TTC549 (cell line): ENCODE measurements at regions not wholly inside any gene's neighbourhood (a gene's known extent, or its start where the extent isn't known, plus 50 kb on each side); places are given as distances from the start of the nearest gene placed in this dataset.

Source experiments
- FAIRE-seq: peaks from 2 replicates; lab custom pipeline; 2012; peaks lifted over from hg19 to GRCh38; lab: Jason Lieb, UNC

DNA sequence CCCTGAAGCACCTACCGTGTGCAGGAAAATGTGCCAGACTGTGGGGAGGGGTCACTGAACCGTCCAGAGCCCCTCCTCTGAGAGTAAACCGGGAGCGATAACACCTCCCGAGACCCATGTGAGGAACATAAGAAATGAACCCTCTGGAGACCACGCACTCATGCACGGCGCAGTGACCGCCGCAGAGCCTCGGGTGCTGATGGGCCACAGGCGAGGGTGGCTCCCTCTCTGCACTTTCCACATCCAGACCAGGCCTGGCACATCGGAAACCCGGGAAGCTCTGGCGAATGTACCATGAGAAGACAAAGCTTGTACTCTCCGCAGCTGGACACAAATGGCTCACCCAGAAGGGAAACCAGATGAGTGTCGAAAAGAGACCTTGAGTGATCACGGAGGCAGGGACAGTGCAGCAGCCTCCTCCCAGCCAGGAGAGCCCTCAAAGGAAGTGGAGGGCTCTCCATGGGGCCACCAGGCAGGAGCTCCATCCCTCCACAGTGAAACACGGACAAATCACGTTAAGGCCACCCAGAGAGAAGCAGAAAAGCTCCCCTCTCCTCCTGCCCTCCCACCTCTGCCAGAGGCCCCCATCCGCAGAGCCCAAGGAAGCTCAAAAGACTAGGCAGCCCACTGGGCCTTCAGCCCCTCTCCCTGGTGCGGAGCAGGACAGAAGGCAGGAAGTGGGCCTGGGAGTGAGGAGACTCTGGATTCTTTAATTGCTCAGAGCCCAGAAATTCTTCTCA, 178.1 kb upstream of the PPP2R2D start:
- no peak for FAIRE-seq

DNA sequence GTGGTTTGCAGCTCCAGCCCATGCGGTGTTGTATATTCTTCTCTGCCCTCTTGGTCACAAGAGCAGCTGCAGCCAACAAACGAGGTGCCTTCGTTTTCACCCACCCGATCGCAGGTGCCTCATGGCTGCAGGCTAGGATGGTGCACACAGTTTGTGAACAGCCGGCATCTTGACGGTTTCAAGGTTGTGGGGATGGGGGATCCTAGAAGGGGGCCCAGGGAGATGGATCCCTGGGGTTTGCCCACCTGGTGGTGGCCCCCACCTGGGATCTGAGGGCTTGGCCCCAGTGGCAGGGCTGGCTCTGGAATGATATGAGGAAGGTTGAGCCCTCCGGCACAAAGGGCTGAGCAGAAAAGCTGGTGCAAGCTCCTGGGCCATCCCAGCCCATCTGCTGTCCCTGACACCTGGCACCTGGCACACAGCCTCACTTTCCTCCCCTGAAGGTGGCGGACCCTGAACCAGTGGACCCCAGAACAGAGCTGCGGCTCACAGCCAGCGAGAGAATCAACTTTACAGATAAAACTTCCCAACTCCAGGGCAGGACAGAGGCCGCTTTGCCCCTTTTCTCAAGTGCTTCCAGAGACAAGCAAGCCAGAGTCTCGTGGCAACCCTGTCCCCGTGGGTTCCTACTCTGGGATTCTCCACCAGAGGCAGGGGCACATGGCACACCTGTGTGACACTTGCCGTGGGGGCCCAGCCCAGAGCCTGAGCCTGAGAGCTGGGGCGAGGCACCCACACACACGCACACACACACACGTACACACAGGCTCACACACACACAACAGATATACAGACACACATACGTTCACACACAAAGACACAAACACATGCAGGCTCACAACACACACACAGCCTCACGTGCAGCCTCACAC, 177.3 kb upstream of the PPP2R2D start:
- FAIRE-seq = no peak

- FAIRE-seq = no peak
Observed at GRCh38 chr10:131724169-131724545, 176.7 kb upstream of the PPP2R2D start.

DNA sequence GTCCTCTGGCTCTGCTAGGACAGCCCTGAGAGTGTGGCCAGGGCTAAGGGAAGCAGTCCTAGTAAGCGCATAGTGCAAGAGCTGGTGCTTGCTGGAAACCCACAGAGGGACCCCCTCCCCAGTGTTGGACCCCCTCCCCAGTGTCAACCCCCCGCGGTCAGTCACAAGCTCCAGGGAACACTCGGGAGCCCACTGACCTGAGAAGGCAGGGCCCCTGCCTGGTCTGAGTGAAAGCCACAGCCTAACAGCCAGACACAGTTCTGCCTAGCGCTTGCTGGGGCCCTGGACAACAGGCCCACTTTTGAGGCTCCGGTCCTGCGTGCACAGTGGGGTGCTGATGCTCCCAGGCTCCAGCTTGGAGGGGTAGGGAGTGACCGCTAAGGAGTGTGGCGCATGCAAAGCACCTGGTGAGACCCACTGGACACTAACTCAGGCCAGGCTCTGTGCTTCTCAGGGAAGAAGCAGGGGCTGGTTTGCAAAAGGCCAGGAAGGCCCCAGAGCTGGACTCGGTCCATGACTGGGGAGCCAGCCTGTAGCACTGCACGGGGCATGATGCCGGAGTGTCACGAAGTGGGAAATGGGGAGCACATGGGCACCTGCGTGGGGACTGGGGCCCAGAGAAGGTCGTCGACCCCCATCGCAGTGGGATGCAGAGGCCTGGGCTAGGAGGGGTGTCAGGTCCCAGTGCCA, 175.8 kb upstream of the PPP2R2D start:
- FAIRE-seq = no peak

- no peak for FAIRE-seq
Observed at GRCh38 chr10:131725581-131726069, 175.2 kb upstream of the PPP2R2D start.

DNA sequence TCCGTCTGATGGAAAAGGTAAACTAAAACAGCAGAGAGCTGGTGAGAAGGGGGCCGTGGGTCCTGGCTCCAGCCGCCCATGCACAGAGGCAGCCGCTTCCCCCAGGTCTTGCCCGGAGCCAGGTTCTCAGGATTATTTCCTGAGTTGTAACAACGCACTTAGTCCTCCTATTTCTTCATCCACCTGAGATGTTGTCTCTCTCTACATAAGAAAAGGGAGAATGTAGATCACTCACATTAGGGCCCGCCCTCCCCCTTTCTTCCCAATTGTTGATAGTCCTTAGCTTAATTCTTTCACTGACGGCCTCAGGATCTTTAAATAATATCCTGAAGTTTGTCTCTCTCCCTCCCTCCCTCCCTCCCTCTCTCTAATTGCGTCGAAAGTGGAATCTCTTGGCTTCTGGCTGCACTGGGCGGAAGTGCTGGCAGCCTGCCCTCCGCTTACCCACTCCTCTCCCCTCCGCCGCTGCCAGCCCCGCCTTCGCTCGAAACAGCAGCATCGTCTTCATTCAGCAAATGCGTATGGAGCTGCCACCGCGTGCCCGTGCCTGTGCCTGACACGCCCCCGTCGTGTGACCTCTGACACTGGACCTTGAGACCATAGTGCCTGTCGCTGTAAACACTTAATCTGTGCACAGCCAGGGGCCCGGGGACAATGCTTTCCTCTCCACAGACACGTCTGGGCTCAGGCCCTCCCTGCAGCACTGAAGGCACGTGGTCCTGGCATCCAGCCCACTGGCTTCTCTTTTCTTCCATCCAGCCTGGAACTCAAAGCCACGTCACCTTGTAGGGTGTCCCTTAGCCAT, 174.5 kb upstream of the PPP2R2D start:
- FAIRE-seq = no peak

DNA sequence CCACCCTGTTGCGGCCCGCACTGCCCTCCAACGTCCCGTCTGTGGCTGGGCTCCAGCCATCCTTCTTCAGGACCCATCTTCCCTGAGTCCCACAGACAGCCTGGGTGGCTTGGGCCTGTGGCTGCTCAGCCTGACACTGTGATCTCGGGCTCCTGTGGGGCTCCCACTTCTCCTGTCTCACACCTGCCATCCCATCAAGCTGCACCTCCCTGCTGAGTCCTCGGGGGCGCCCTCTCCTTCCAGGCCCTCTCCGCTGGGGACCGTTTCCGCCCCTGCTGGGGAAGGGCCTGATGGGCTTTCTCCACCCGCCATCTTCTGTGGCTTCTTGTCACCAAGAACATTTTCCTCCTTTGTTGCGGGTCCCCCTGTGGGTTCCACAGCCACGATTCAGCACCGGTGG, 173.8 kb upstream of the PPP2R2D start:
- no peak for FAIRE-seq

GRCh38 chr10:131727560-131727959, 173.2 kb upstream of the PPP2R2D start:
- no peak for FAIRE-seq

DNA sequence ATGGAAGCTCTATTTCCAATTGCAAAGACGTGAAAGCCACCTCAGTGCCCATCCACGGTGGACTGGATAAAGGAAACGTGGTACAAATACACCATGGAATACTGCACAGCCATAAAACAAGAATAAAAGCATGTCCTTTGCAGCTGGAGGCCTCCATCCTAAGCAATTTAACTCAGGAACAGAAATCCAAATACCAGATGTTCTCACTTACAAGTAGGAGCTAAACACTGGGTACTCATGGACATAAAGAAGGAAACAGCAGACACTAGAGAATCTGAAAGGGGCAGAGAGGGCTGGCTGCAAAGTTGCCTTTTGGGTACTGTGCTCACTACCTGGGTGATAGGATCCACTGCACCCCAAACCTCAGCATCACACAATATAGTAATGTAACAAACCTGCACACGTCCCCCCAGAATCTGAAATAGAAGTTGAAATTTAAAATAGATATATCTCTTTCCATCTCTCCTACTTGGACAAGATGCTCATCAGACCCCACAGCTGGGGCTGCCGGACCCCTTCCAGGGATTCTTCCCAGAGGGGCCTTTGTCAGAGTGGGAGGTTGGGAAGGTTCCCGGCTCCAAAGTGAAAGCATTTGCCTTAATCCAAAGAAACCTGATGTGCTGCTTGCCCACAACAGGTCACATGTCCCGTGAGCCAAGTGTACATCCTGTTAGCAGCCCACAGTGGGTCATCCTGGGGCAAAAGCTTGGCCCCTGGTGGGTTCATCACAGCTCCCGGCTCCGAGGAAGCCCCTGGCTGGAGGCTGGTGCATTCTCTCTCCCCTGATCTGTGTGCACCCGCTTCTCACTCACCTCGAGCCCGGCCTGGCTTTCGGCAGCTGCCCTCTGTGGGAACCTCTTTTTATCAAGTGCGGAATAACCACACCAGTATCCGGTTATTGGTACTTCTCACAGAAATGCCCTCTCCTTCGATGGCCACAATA, 172.3 kb upstream of the PPP2R2D start:
- FAIRE-seq = no peak

- no peak for FAIRE-seq
Observed at GRCh38 chr10:131729361-131729760, 171.4 kb upstream of the PPP2R2D start.

DNA sequence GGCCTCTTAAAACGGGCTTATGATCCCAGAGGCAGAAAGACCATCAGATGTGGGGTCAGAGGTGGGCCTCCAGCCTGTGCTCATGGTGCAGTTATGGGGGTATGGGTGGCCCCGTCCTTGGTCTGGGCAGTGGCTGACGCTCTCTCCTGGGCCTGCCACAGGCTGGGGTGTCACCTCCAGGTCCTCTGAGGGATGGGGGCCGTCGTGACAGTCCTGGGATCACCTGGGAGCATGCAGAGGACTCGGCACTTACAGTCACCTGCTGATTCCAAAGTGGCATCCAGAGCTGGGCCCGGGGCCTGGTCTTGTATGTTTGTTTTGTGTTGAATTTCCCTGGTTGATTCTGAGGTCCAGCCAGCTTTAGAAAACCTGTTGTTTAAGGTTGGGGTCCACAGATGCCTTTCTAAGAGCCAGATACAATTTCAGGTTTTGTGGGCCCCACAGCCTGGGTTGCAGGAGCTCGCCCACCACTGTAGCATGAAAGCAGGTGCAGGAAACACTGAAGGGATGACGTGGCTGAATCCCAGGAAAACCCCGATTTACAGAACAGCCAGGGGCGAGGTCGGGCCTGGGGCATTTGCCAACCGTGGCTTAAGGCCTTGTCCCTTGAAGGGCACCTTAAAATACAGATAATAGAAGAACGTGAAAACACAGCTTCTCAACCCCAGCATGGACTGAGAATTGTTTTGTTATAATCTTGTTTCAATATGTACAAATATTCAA, 170.7 kb upstream of the PPP2R2D start:
- no peak for FAIRE-seq

DNA sequence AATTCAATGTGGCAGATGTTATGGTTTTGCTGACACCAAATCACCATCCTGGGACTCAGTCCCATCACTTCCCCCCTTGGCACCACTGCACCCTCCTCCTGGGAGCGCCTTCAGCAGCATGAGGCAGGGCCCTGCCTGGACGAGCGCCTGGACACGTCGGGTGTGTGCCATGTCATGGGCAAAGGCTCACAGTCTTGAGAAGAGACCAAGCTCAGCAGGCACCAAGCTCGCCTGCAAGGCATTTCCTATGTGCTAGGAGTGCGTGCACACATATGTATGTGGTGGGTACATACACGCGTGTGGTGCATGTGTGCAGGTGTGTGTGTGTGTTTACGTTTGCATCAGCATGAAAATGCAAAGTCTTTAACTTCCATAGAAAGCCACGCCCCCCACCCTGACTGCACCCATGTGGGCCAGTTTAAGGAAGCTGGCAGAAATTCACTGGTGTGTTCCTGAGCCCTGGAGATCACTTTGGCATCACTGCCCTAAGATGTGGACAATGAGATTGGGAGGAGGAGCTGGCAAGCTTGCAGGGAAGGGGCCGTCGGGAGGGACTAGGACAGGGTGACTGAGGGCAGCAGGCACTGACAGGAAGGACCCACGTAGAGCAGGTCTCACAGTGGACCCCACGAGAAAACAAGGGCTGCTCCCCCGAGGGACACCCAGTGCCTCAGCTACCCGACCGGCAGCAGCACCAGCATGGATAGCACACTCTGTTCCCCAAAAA, 169.9 kb upstream of the PPP2R2D start:
- FAIRE-seq = no peak

GRCh38 chr10:131731780-131732630, 168.8 kb upstream of the PPP2R2D start:
- no peak for FAIRE-seq

DNA sequence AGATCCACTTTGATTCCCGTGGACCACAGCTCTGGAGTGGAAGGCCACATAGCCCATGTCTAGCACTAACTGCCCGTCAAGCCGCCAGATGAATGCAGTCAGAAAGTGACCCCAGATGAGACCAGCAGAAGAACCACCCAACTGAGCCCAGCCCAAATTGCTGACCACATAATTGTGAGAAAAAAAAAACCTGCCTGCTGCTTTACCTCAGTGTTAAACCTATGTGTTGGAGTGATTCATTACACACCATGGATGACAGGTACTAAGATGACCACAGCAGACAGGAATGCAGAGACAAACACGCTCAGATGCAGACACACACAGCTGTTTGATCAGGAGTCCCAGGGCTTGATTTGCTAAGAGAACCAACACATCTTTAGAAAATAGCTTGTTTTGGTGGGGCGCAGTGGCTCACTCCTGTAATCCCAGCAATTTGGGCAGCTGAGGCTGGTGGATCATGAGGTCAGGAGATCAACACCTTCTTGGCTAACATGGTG, 168.1 kb upstream of the PPP2R2D start:
- FAIRE-seq = no peak

DNA sequence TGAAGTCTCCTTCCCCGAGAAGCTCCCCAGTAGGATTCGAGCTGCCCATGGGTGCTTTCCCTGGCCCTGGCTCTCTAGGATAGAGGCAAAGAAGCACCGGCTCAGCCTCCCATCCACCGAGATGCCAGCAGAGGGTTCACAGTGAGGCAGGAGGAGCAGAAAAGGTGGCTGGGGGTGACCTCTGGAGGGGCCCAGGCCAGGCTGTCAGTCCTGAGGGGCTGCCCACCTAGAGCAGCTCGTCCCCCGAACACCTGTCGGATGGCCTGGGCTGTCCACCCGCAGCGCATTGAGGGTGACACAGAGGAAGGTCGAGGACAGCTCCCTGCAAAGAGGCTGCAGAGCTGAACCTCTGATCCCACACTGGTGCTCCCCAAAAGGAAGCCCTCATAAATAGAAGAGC, 167.2 kb upstream of the PPP2R2D start:
- no peak for FAIRE-seq

DNA sequence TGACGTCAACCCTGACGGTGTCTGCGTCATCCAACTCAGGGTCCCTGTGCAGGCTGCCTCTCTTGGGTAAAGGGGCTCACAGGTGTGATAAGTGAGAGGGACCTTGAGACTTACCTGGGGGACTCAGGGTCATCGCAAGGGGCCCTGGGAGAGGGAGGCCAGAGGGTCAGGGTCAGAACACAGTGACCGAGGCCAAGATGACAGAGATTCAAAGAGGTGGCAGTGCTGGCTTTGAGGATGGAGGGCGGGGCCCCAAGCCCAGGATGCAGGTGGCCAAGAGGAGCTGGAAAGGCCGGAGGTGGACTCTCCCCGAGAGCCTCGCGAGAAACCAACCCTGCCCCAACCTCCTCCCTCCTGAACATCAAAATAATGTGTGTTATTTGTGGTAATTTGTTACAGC, 165.2 kb upstream of the PPP2R2D start:
- FAIRE-seq = no peak

DNA sequence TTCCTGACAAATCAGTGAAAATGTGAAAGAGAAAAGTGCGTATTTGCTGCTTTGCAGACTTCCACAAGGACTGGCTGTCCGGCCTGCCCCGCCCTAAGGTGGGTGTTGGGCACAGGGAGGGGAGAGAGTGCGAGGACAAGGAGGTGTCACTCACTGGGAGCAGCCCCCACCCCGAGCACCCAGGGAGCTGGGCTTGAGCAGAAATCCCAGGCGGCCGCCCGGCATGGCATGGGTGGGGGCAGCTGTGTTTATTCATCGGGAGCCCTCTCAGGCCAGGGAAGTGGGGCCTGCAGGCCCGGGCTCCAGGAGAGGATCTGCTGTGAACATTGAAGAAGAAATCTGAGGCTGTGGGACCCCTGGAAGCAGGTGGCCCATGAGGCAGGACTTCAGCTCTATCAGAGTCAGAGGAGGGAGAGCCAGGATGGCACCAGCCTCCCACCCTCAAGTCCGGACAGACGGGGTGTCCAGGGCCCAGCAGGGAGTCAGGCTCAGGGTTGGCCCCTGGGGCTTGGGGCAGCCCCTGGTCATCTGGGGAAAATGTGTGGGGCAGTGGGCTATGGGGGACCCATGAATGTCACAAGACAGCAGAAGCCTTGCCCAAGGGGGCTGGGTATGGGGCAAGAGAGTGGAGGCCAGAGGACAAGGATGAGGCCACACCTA, 164.4 kb upstream of the PPP2R2D start:
- no peak for FAIRE-seq
